Stimulated activated CD4-positive, alpha-beta T cell treated with anti-CD3 and anti-CD28 coated beads, Interleukin-1b, Interleukin-23, amount 100 ng/mL, for 48 hours (primary cell): ENCODE measurements at regions not wholly inside any gene's neighbourhood (a gene's known extent, or its start where the extent isn't known, plus 50 kb on each side); places are given as distances from the start of the nearest gene placed in this dataset.
"Not testable (repeated sequence)": the region's sequence is repeated elsewhere in the genome, so short reads cannot be mapped to it uniquely, and the experiment has no call there.

ENCODE experiments used
- DNase-seq: peaks from one replicate; pipeline ENCODE4 v3.0.0-alpha.2; 2020

GRCh38 chr2:120637847-120638246, 97.8 kb upstream of the GLI2 start:
- no peak for DNase-seq

DNA sequence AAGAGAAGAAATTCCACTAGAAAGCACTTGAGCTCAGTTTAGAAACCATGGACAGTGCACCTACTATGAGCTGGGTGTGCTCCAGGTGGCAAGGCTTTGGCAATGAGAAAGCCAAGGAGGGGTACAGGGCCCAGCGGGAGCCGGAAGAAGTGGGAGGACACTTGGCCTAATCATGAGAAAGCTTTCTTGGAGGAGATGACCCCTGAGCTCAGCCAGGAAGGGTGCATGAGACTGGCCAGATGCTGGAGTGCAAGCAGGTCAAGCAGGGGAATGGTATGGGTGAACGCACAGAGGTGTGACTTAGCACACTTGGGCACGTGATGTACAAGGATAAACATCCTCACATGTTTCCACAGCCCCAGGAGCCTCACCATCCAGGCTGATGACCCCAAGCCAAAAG, 97.2 kb upstream of the GLI2 start:
- no peak for DNase-seq

- DNase-seq: no peak
Measured at GRCh38 chr2:120641366-120641771, 94.3 kb upstream of the GLI2 start.

DNA sequence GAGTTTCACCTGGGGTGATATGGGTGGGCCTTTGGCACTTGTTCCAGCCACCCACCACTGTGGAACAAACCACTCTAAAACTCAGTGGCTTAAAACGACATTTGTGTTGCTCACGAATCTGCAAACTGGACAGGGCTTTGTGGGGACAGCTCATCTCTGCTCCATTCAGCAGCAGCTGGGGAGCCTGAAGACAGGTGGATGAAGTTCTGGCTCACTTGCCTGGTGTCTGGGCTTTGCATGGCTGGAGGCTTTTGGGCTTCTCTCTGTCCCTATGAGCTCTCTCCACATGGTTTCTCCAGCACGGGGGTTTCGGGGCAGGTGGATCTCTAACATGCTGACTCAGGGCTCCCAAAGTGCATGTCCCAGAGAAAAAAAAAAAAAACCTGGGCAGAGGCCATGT, 93.0 kb upstream of the GLI2 start:
- DNase-seq: no peak

- DNase-seq: no peak
Measured at GRCh38 chr2:120646994-120647393, 88.7 kb upstream of the GLI2 start.

DNA sequence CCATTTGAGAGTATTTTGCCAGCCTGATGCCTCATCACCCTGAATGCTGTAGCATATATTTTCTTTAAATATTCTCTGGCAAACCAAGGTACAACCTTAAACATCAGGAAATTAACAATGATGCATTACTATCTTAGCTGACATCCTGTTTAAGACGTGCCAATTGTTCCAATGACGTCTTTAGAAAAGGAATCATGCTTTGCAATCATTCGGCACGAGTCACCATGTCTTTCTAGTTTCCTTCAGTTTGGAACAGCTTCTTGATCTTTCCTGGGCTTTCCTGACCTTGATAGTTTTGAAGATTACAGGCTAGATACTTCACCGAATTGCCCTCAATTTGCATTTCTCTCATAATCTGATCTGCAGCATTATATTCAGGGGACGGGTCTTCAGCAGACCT, 88.2 kb upstream of the GLI2 start:
- no peak for DNase-seq

DNA sequence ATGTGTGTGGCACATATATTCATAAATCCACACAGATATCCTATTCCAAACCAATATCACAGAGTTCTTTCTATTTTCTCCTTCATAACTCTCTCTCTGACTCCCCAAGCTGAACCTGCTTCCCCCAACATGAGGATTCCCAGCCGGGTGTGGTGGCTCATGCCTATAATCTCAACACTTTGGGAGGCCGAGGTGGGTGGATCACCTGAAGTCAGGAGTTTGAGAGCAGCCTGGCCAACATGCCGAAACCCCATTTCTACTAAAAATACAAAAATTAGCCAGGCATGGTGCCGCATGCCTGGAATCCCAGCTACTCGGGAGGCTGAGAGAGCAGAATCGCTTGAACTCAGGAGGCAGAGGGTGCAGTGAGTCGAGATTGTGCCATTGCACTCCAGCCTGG, 86.3 kb upstream of the GLI2 start:
- DNase-seq: not testable (repeated sequence)

DNA sequence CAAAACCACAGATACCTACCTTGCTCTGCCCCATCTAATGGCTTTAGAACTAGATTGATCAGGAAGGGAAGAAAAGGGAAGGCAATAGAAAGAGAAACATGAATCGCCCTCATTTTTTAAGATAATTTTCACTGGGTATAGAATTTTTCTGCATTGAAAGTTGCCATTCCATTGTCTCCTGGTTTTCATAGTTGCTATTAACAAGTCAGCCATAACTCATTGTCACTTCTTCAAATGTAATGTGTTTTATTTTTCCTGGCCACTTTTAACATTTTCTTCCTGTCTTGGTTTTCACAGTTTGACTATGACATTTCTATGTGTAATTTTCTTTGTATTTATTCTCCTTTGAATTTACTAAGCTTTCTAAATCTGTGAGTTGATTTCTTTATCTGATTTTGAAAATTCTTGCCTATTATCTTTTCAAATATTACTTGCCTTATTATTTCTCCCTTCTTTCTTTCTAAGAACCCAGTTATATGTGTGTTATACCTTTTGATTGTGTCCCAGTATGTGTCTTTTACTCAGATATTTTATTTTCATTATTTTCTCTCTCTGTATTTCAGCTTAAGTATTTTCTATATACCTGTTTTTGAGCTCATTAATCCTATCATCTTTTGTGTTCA, 85.5 kb upstream of the GLI2 start:
- no peak for DNase-seq

DNA sequence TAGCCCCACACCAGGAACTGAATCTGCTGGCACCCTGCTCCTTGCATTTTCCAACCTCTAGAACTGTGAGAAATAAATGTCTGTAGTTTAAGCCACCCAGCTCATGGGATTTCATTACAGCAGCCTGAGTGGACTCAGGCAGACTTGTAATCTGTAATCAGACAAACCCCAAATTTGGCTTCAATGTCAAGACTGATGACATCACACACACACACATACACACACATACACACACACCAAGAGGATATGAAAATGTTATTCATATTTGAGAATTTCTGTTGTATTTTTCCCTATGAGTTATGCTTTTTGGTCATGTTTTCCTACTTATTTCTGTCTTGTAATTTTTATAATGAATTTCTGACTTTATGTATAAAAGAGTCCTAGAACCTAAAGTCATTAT, 83.8 kb upstream of the GLI2 start:
- DNase-seq: no peak

DNA sequence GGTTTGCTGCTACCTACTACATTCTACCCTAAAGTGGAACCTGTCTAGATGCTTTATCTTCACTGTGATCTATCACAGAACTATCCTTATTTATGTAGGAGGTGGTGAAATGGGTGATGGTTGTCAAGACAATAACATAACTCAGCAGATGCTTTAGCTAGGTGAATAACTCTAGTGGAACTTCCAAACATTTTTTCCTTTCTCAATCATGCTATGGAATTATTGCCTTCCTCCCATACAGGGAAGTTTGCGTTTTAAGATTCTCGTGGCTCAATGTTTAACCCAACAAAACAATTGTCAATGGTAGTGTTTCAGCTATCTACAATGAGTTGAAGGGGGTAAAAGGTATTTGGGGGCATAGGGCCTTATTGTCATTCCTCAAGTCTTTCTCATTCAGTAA, 82.6 kb upstream of the GLI2 start:
- no peak for DNase-seq

DNA sequence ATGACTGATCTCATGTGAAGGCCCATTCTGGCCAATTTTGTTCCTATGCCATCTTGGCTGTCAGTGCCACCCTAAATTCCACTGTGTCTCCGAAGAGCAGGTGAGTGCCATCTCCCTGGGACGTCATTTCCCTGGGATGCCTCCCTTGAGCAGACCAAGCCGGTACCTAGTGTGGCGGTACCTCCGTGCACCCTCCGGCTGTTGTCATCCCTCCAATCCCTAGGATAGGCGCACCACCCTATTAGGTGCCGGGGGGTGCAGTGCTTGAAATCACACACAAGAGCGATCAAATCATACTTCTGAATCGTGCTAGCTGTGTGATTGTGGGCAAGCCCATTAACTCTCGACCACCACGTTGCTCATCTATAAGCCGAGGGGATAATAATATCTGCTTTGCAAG, 81.8 kb upstream of the GLI2 start:
- DNase-seq: no peak

DNA sequence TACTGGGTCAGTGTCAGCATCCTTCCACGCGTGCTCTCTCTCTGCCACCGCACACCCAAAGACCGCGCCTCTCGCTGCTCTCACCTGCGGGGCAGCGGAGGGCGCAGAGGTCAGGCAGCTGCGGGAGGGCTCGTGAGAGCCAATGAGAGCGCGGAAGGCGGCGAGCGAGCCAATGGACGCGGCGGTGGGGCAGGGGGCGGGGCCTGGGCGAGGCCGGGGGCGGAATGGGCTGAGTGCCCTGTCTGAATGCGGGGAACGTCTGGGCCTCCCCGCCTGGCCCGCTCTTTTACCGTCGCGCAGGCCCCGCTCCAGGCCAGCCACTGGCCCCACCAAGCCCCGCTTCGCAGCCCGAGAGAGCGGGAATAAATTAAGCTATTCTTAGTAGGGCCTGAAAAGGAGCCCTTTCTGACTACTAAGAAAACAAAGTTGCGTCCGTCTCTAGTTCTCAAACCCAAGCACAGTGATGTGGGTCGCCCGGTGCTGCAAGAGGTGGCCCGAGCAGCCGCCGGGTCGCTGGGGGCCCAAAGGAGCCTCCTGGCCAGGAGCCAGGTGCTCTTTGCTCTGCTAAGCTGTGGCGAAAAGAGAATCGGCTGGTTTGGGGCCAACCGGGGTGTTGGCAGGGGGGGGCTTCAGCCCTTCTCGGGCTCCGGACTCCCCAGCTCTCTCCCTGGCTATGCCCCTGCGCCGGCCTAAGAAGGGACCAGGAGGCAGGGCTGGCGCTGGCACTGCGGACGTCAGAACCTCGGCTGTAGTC, 81.1 kb upstream of the GLI2 start:
- no peak for DNase-seq

DNA sequence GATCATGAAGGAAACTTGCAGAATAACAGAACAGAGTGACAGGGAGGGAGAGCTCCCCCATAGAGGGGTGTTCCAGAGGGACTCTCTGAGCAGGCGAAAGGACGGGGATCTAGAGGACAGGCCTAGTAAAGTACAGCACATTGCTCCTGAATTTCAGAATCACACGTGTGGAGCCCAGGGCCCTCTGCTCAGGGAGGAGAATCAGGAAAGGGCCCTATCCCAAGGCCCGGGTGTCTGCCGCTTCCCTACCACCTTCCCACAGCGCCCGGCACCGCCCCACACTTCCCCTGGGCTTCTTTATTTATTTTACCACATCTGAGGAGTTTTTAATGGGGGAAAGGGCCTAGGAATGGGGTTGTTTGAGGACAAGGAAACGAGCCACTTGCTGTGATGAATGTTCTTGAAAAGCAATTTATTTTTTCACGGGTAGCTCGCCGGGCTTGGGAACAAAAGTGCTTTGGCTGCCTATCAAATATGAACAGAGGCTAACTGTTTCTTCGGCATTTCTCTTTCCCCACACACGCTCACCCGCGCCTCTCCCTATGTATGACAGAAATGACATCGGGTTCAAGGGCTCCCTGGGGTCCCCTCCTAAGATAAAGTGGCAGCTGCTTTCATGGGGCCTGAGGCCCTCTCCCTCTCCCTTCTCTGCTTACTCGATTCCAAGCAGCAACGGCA, 79.3 kb upstream of the GLI2 start:
- no peak for DNase-seq

GRCh38 chr2:120658042-120658769, 77.5 kb upstream of the GLI2 start:
- DNase-seq: no peak

DNA sequence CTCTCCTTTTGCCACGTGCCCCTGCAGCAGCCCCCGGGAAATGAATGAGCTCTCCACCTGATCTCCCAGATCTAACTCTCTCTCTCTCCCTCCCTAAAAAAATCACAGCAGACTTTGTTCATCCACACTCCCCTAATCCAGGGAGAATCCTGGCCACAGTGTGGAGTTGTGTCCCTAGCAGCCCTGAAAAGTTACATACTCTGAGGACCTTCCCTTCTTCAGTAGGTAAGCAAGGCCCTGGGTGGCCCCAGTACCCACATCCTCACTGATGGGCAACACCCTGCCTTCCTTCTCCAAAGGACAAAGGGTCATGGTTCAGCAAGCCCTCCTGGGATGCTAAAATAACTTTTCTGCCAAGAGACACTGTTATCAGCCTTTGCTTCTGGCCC, 76.9 kb upstream of the GLI2 start:
- DNase-seq: no peak

GRCh38 chr2:120659275-120659977, 76.2 kb upstream of the GLI2 start:
- DNase-seq: no peak

DNA sequence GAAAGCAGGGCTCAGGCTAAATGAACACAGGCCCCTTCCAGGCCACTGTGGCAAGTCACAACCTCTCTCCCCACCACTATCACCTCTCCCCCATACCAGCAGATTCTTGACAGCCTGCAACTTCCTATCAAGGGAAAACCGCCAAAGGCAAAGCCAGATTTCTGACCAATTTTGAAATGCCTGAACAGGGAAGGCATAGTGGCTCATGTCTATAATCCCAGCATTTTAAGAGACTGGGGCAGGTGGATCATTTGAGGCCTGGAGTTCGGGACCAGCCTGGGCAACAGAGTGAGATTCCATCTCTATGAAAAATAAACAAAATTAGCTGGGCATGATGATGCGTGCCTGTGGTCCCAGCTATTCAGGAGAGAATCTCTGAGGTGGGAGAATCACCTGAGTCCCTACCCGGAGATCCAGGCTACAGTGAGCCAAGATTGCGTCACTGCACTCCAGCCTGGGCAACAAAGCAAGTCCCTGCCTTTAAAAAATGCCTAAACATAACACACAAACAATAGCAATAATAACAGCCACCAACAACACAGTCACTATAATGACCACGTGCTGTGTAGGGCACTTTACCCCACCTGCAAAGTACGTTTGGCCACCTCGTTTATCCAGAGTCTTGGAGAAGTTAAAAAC, 75.5 kb upstream of the GLI2 start:
- no peak for DNase-seq

- DNase-seq: no peak
Measured at GRCh38 chr2:120660771-120661459, 74.8 kb upstream of the GLI2 start.

DNA sequence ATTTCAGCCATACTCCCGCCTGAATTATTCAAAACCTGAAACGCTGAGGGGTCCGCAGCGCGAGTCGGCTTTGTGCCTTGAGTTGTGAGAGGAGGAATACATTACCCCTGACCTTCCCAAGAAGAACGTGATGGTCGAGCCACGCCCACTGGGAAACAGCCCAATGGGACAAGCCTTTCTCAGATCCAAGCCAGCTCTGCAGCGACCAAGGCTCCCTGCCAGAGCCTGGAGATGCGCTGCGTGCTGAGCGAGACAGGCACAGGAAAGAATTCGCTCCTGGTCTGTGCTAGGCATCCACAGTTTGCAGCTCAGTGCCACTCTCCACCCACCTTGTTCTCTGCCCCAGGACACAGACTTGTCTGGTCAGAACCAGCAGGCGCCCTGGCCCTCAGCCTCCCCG, 74.1 kb upstream of the GLI2 start:
- DNase-seq: no peak

- DNase-seq: no peak
Measured at GRCh38 chr2:120662046-120662445, 73.6 kb upstream of the GLI2 start.

DNA sequence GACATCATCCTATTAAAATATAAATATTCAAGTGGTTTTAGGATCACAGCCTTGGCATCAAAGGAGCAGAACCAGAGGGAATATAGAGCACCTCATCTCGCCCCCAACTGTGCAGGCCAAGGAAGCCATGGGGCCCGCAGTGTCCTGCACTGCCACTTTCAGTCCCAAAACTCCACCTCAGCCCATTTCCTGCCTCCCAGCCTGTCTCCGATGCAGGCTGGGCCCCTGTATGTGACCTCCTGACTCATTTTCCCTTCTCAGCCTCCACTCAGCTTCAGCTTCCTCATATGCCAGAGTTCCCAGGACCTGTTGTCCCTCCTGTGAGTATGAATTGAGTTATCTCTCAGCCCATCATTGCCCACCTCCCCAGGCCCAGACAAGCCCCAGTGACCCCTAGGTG, 72.9 kb upstream of the GLI2 start:
- no peak for DNase-seq

DNA sequence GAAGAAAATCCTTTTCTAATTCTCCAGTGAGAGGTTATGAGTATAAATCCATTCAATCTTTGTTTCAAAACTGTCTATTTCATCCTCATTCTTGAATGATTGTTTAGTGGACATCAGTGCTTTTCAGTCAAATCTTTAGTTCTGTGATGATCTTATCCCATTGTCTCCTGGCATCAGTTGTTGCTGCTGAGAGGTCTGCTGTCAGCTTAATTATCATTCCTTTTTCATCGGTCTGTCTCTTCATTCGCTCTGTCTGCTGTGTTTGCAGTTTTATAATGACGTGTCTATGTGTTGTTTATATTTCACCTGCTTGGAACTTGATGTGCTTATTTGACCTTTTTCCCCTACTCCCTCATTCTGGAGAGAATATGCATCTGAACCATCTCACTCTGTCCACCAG, 69.2 kb upstream of the GLI2 start:
- DNase-seq: no peak
